HEK293 (cell line): ENCODE measurements at regions not wholly inside any gene's neighbourhood (a gene's known extent, or its start where the extent isn't known, plus 50 kb on each side); places are given as distances from the start of the nearest gene placed in this dataset.

Experiments
- CTCF ChIA-PET: fragments of 350-600 bp; formaldehyde crosslinking; extraction: SDS; loops from one replicate; lab custom pipeline; 2021; ENCODE audit warnings: antibody characterized with exemption; lab: Yijun Ruan, JAX
- POLR2A ChIA-PET: fragments of 300-600 bp; formaldehyde crosslinking; extraction: SDS; loops from one replicate; lab custom pipeline; 2020; ENCODE audit warnings: antibody characterized with exemption, inconsistent platforms; lab: Yijun Ruan, JAX
- H3K27ac ChIP-seq: fragments of 200-500 bp; sonication (Bioruptor generic); 2 replicates; pipeline ENCODE4 v1.5.1; 2014; ENCODE audit warnings: low read depth, low read length, control low read depth, inconsistent platforms; ENCODE audit errors: extremely low read depth
- H3K36me3 ChIP-seq, 2 experiments: fragments of 200-500 bp in 1 of 2; sonication (Bioruptor generic) in 1 of 2; 1 replicate in 1 of 2; 2 replicates in 1 of 2; pipeline ENCODE4 v1.5.1; 2014 to 2017; ENCODE audit warnings: inconsistent platforms in 2 of 2, low read length in 2 of 2; ENCODE audit not compliant: control insufficient read depth in 2 of 2, insufficient read depth in 1 of 2
- H3K4me1 ChIP-seq: fragments of 200-500 bp; sonication (Bioruptor generic); 2 replicates; pipeline ENCODE4 v1.5.1; 2014; ENCODE audit warnings: mild to moderate bottlenecking, low read length, inconsistent platforms; ENCODE audit not compliant: control insufficient read depth, insufficient read depth
- H3K4me3 ChIP-seq: 2 replicates; pipeline ENCODE4 v1.5.1; 2011; ENCODE audit warnings: low read depth, mild to moderate bottlenecking, control low read depth, low read length, moderate library complexity
- H3K9me3 ChIP-seq: fragments of 200-500 bp; sonication (Bioruptor generic); 2 replicates; pipeline ENCODE4 v1.5.1; 2014; ENCODE audit warnings: low read depth, low read length, inconsistent platforms; ENCODE audit not compliant: control insufficient read depth, insufficient read depth
- GLI4 ChIP-seq: fragments of 450-650 bp; formaldehyde crosslinking; IDR thresholded peaks from 2 replicates; pipeline ENCODE4 v1.5.1; 2016; ENCODE audit warnings: missing biosample characterization, missing genetic modification characterization
- IKZF3 ChIP-seq: fragments of 450-650 bp; IDR thresholded peaks from 2 replicates; pipeline ENCODE4 v1.5.0; 2018; ENCODE audit warnings: missing biosample characterization, mild to moderate bottlenecking, missing genetic modification characterization, moderate library complexity
- KLF10 ChIP-seq: fragments of 450-650 bp; IDR thresholded peaks from 2 replicates; pipeline ENCODE4 v1.5.1; 2018; ENCODE audit warnings: missing biosample characterization, mild to moderate bottlenecking, missing genetic modification characterization
- KLF8 ChIP-seq: fragments of 450-650 bp; formaldehyde crosslinking; IDR thresholded peaks from 2 replicates; pipeline ENCODE4 v1.5.1; 2016; ENCODE audit warnings: missing biosample characterization, missing genetic modification characterization
- ZFP3 ChIP-seq: fragments of 450-650 bp; formaldehyde crosslinking; IDR thresholded peaks from 2 replicates; pipeline ENCODE4 v1.5.1; 2016; ENCODE audit warnings: low read depth, missing biosample characterization, missing genetic modification characterization
- ZFP37 ChIP-seq: fragments of 450-650 bp; formaldehyde crosslinking; IDR thresholded peaks from 2 replicates; pipeline ENCODE4 v1.5.1; 2016; ENCODE audit warnings: missing biosample characterization, missing genetic modification characterization
- ZFP41 ChIP-seq: fragments of 450-650 bp; formaldehyde crosslinking; IDR thresholded peaks from 2 replicates; pipeline ENCODE4 v1.5.1; 2016; ENCODE audit warnings: missing biosample characterization, missing genetic modification characterization, borderline replicate concordance
- ZNF121 ChIP-seq: fragments of 450-650 bp; formaldehyde crosslinking; IDR thresholded peaks from 2 replicates; pipeline ENCODE4 v1.5.1; 2016; ENCODE audit warnings: missing biosample characterization, missing genetic modification characterization
- ZNF175 ChIP-seq: fragments of 450-650 bp; formaldehyde crosslinking; IDR thresholded peaks from 2 replicates; pipeline ENCODE4 v1.5.1; 2016; ENCODE audit warnings: missing biosample characterization, missing genetic modification characterization
- ZNF184 ChIP-seq: fragments of 450-650 bp; IDR thresholded peaks from 2 replicates; pipeline ENCODE4 v1.5.1; 2018; ENCODE audit warnings: missing biosample characterization, mild to moderate bottlenecking, missing genetic modification characterization
- ZNF292 ChIP-seq: fragments of 450-650 bp; formaldehyde crosslinking; IDR thresholded peaks from 2 replicates; pipeline ENCODE4 v1.5.1; 2016; ENCODE audit warnings: low read depth, missing biosample characterization, missing genetic modification characterization, borderline replicate concordance
- ZNF341 ChIP-seq: fragments of 450-650 bp; formaldehyde crosslinking; IDR thresholded peaks from 2 replicates; pipeline ENCODE4; 2016; ENCODE audit warnings: low read depth, missing biosample characterization, missing genetic modification characterization
- ZNF354C ChIP-seq: fragments of 450-650 bp; formaldehyde crosslinking; IDR thresholded peaks from 2 replicates; pipeline ENCODE4 v1.5.1; 2016; ENCODE audit warnings: missing biosample characterization, missing genetic modification characterization, low read depth, borderline replicate concordance
- ZNF423 ChIP-seq: fragments of 450-650 bp; formaldehyde crosslinking; IDR thresholded peaks from 2 replicates; pipeline ENCODE4 v1.5.1; 2016; ENCODE audit warnings: missing biosample characterization, missing genetic modification characterization
- ZNF48 ChIP-seq: fragments of 450-650 bp; formaldehyde crosslinking; IDR thresholded peaks from 2 replicates; pipeline ENCODE4 v1.5.1; 2016; ENCODE audit warnings: missing biosample characterization, missing genetic modification characterization
- ZNF530 ChIP-seq: fragments of 450-650 bp; formaldehyde crosslinking; IDR thresholded peaks from 2 replicates; pipeline ENCODE4 v1.5.1; 2016; ENCODE audit warnings: low read depth, missing biosample characterization, missing genetic modification characterization
- ZNF555 ChIP-seq: fragments of 450-650 bp; formaldehyde crosslinking; conservative IDR thresholded peaks from 2 replicates; pipeline ENCODE4 v1.5.1; 2017; ENCODE audit warnings: missing biosample characterization, mild to moderate bottlenecking, missing genetic modification characterization, inconsistent platforms
- ZNF585B ChIP-seq: fragments of 450-650 bp; formaldehyde crosslinking; IDR thresholded peaks from 2 replicates; pipeline ENCODE4 v1.5.1; 2016; ENCODE audit warnings: missing biosample characterization, missing genetic modification characterization
- ZNF596 ChIP-seq: fragments of 450-650 bp; IDR thresholded peaks from 2 replicates; pipeline ENCODE4 v1.5.0; 2018; ENCODE audit warnings: missing biosample characterization, mild to moderate bottlenecking, missing genetic modification characterization, moderate library complexity
- ZNF664 ChIP-seq: fragments of 450-650 bp; formaldehyde crosslinking; IDR thresholded peaks from 2 replicates; pipeline ENCODE4 v1.5.1; 2016; ENCODE audit warnings: missing biosample characterization, missing genetic modification characterization
- TF ChIP-seq, protein P1 (sequence below): fragments of 450-650 bp; formaldehyde crosslinking; IDR thresholded peaks from 2 replicates; pipeline ENCODE4 v1.5.0; 2017; ENCODE audit warnings: missing biosample characterization, missing genetic modification characterization, borderline replicate concordance
- TF ChIP-seq, protein P2 (sequence below): fragments of 450-650 bp; formaldehyde crosslinking; IDR thresholded peaks from 2 replicates; pipeline ENCODE4 v1.5.1; 2016; ENCODE audit warnings: missing biosample characterization, missing genetic modification characterization
- TF ChIP-seq, protein P3 (sequence below): fragments of 450-650 bp; formaldehyde crosslinking; IDR thresholded peaks from 2 replicates; pipeline ENCODE4 v1.5.1; 2016; ENCODE audit warnings: missing biosample characterization, missing genetic modification characterization
- TF ChIP-seq, protein P4 (sequence below): fragments of 450-650 bp; formaldehyde crosslinking; IDR thresholded peaks from 2 replicates; pipeline ENCODE4 v1.5.1; 2017; ENCODE audit warnings: missing biosample characterization, missing genetic modification characterization

GRCh38 chr3:178404961-178405360 is 131.3 kb upstream of the KCNMB2 start:
- TF ChIP-seq ZFP3 (tag by site-specific recombination), result no peak
- no peak for TF ChIP-seq ZNF530 (tag by site-specific recombination)
- no peak for TF ChIP-seq ZNF184 (tag by site-specific recombination)
- no peak for TF ChIP-seq ZNF555
- TF ChIP-seq, protein P1, sequence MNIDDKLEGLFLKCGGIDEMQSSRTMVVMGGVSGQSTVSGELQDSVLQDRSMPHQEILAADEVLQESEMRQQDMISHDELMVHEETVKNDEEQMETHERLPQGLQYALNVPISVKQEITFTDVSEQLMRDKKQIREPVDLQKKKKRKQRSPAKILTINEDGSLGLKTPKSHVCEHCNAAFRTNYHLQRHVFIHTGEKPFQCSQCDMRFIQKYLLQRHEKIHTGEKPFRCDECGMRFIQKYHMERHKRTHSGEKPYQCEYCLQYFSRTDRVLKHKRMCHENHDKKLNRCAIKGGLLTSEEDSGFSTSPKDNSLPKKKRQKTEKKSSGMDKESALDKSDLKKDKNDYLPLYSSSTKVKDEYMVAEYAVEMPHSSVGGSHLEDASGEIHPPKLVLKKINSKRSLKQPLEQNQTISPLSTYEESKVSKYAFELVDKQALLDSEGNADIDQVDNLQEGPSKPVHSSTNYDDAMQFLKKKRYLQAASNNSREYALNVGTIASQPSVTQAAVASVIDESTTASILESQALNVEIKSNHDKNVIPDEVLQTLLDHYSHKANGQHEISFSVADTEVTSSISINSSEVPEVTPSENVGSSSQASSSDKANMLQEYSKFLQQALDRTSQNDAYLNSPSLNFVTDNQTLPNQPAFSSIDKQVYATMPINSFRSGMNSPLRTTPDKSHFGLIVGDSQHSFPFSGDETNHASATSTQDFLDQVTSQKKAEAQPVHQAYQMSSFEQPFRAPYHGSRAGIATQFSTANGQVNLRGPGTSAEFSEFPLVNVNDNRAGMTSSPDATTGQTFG (tag by site-specific recombination), result no peak
- no peak for TF ChIP-seq GLI4
- TF ChIP-seq ZNF596 (tag by site-specific recombination), result no peak
- TF ChIP-seq ZNF341, result no peak
- ChIA-PET POLR2A (no interaction called here), CTCF (no interaction called here)
- H3K4me1 ChIP-seq, result no peaks in the 10 kb centered on the region
- H3K9me3 ChIP-seq, result no peaks in the 10 kb centered on the region
- no peak overlapping the region for H3K4me3 ChIP-seq
- H3K36me3 ChIP-seq, result no peaks in the 10 kb centered on the region
- no peak overlapping the region for H3K27ac ChIP-seq

GRCh38 chr3:178405531-178405930 is 130.7 kb upstream of the KCNMB2 start:
- ChIA-PET CTCF (no interaction called here), POLR2A (no interaction called here)
- H3K4me3 ChIP-seq, result no peak overlapping the region
- H3K36me3 ChIP-seq, result no peaks in the 10 kb centered on the region
- no peaks in the 10 kb centered on the region for H3K9me3 ChIP-seq
- H3K4me1 ChIP-seq, result no peaks in the 10 kb centered on the region
- TF ChIP-seq ZNF585B (tag by site-specific recombination) (no peak), ZNF48 (tag by site-specific recombination) (no peak), ZNF664 (tag by site-specific recombination) (no peak), ZFP41 (tag by site-specific recombination) (no peak), ZNF423 (tag by site-specific recombination) (no peak), KLF10 (tag by site-specific recombination) (no peak), ZNF121 (tag by site-specific recombination) (no peak), IKZF3 (tag by site-specific recombination) (no peak), ZNF354C (no peak), ZFP37 (tag by site-specific recombination) (no peak), ZNF292 (tag by site-specific recombination) (no peak), ZNF175 (tag by site-specific recombination) (no peak), KLF8 (tag by site-specific recombination) (no peak)
- TF ChIP-seq, protein P2, sequence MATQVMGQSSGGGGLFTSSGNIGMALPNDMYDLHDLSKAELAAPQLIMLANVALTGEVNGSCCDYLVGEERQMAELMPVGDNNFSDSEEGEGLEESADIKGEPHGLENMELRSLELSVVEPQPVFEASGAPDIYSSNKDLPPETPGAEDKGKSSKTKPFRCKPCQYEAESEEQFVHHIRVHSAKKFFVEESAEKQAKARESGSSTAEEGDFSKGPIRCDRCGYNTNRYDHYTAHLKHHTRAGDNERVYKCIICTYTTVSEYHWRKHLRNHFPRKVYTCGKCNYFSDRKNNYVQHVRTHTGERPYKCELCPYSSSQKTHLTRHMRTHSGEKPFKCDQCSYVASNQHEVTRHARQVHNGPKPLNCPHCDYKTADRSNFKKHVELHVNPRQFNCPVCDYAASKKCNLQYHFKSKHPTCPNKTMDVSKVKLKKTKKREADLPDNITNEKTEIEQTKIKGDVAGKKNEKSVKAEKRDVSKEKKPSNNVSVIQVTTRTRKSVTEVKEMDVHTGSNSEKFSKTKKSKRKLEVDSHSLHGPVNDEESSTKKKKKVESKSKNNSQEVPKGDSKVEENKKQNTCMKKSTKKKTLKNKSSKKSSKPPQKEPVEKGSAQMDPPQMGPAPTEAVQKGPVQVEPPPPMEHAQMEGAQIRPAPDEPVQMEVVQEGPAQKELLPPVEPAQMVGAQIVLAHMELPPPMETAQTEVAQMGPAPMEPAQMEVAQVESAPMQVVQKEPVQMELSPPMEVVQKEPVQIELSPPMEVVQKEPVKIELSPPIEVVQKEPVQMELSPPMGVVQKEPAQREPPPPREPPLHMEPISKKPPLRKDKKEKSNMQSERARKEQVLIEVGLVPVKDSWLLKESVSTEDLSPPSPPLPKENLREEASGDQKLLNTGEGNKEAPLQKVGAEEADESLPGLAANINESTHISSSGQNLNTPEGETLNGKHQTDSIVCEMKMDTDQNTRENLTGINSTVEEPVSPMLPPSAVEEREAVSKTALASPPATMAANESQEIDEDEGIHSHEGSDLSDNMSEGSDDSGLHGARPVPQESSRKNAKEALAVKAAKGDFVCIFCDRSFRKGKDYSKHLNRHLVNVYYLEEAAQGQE (tag by site-specific recombination), result no peak
- TF ChIP-seq, protein P3, sequence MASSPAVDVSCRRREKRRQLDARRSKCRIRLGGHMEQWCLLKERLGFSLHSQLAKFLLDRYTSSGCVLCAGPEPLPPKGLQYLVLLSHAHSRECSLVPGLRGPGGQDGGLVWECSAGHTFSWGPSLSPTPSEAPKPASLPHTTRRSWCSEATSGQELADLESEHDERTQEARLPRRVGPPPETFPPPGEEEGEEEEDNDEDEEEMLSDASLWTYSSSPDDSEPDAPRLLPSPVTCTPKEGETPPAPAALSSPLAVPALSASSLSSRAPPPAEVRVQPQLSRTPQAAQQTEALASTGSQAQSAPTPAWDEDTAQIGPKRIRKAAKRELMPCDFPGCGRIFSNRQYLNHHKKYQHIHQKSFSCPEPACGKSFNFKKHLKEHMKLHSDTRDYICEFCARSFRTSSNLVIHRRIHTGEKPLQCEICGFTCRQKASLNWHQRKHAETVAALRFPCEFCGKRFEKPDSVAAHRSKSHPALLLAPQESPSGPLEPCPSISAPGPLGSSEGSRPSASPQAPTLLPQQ (tag by site-specific recombination), result no peak
- TF ChIP-seq, protein P4, sequence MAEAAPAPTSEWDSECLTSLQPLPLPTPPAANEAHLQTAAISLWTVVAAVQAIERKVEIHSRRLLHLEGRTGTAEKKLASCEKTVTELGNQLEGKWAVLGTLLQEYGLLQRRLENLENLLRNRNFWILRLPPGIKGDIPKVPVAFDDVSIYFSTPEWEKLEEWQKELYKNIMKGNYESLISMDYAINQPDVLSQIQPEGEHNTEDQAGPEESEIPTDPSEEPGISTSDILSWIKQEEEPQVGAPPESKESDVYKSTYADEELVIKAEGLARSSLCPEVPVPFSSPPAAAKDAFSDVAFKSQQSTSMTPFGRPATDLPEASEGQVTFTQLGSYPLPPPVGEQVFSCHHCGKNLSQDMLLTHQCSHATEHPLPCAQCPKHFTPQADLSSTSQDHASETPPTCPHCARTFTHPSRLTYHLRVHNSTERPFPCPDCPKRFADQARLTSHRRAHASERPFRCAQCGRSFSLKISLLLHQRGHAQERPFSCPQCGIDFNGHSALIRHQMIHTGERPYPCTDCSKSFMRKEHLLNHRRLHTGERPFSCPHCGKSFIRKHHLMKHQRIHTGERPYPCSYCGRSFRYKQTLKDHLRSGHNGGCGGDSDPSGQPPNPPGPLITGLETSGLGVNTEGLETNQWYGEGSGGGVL, result no peak
- TF ChIP-seq, all 188 proteins: peak for 0
- no peak overlapping the region for H3K27ac ChIP-seq
